Peyer's patch (tissue), 4 donors: ENCODE measurements at regions not wholly inside any gene's neighbourhood (a gene's known extent, or its start where the extent isn't known, plus 50 kb on each side); places are given as distances from the start of the nearest gene placed in this dataset.

Experiments
- DNase-seq, 3 donors: peaks; one replicate each; pipeline ENCODE4 v3.0.0-alpha.2; 2017 to 2019
- H3K27ac ChIP-seq, 4 donors: fragments of 200-600 bp; sonication (generic); one replicate each; pipeline ENCODE4 v1.5.1; 2016 to 2019
- H3K27me3 ChIP-seq, 2 donors: fragments of 200-600 bp; sonication (generic); one replicate each; pipeline ENCODE4 v1.5.1; 2019
- H3K36me3 ChIP-seq, 3 donors: fragments of 200-600 bp; sonication (generic); one replicate each; pipeline ENCODE4 v1.5.1; 2016 to 2019
- H3K4me1 ChIP-seq, 4 donors: fragments of 200-600 bp; sonication (generic); one replicate each; pipeline ENCODE4 v1.5.1; 2016 to 2019
- H3K4me3 ChIP-seq, 4 donors: fragments of 200-600 bp; sonication (generic); 1 replicate in 3 of 4; 2 replicates in 1 of 4; pipeline ENCODE4 v1.5.1; 2016 to 2019; ENCODE audit warnings: mild to moderate bottlenecking in 1 of 4
- H3K9me3 ChIP-seq, 4 donors: fragments of 200-600 bp; sonication (generic); one replicate each; pipeline ENCODE4 v1.5.1; 2016 to 2019; ENCODE audit warnings: mild to moderate bottlenecking in 1 of 4
- CTCF ChIP-seq, 6 experiments: fragments of 450-650 bp in 4 of 6; fragments of 200-600 bp in 2 of 6; sonication (generic) in 1 of 6; IDR thresholded peaks; one replicate each; pipeline ENCODE4 v1.5.1; 2017 to 2019; ENCODE audit warnings: antibody characterized with exemption in 6 of 6, mild to moderate bottlenecking in 3 of 6, moderate library complexity in 1 of 6
- POLR2A ChIP-seq, 2 donors: fragments of 450-650 bp; IDR thresholded peaks; one replicate each; pipeline ENCODE4 v1.5.1; 2017; ENCODE audit warnings: antibody characterized with exemption in 2 of 2, mild to moderate bottlenecking in 2 of 2, moderate library complexity in 2 of 2

- no peak for DNase-seq
- no peak overlapping the region for H3K27ac ChIP-seq
- no peaks in the 10 kb centered on the region for H3K27me3 ChIP-seq
- no peaks in the 10 kb centered on the region for H3K4me1 ChIP-seq
- H3K4me3 ChIP-seq = no peak overlapping the region
- no peak for TF ChIP-seq POLR2A (IDR thresholded peaks at IDR 0.05)
- no peaks in the 10 kb centered on the region for H3K9me3 ChIP-seq
- no peaks in the 10 kb centered on the region for H3K36me3 ChIP-seq
Measured at GRCh38 chr4:152235718-152236117, 300.2 kb downstream of the FBXW7 start.

GRCh38 chr4:152234571-152234970, 301.3 kb downstream of the FBXW7 start:
- no peak overlapping the region for H3K27ac ChIP-seq
- TF ChIP-seq POLR2A (IDR thresholded peaks at IDR 0.05) (no peak), CTCF (IDR thresholded peaks at IDR 0.05) (no peak)
- no peaks in the 10 kb centered on the region for H3K36me3 ChIP-seq
- H3K27me3 ChIP-seq = no peaks in the 10 kb centered on the region
- no peak overlapping the region for H3K4me3 ChIP-seq
- H3K4me1 ChIP-seq = no peaks in the 10 kb centered on the region
- H3K9me3 ChIP-seq = no peaks in the 10 kb centered on the region
- DNase-seq = no peak

- Histone ChIP-seq H3K9me3 (no peaks in the 10 kb centered on the region), H3K4me1 (no peaks in the 10 kb centered on the region), H3K36me3 (no peaks in the 10 kb centered on the region), H3K4me3 (no peak overlapping the region), H3K27ac (no peak overlapping the region), H3K27me3 (no peaks in the 10 kb centered on the region)
- DNase-seq = no peak
- no peak for TF ChIP-seq CTCF (IDR thresholded peaks at IDR 0.05)
- TF ChIP-seq POLR2A (IDR thresholded peaks at IDR 0.05) = no peak
Measured at GRCh38 chr4:152232271-152232670, 303.6 kb downstream of the FBXW7 start.

- TF ChIP-seq POLR2A (IDR thresholded peaks at IDR 0.05) (no peak), CTCF (IDR thresholded peaks at IDR 0.05) (no peak)
- H3K36me3 ChIP-seq = no peaks in the 10 kb centered on the region
Measured at GRCh38 chr4:152229782-152230289, 306.1 kb downstream of the FBXW7 start.

GRCh38 chr4:152225680-152226079, 310.2 kb downstream of the FBXW7 start:
- Histone ChIP-seq H3K9me3 (no peaks in the 10 kb centered on the region), H3K27ac (no peak overlapping the region), H3K36me3 (no peaks in the 10 kb centered on the region), H3K4me3 (no peak overlapping the region), H3K27me3 (no peaks in the 10 kb centered on the region), H3K4me1 (no peaks in the 10 kb centered on the region)
- TF ChIP-seq POLR2A (IDR thresholded peaks at IDR 0.05) = no peak
- no peak for TF ChIP-seq CTCF (IDR thresholded peaks at IDR 0.05)
- DNase-seq = no peak

More at GRCh38 chr4:152229782-152230289, 306.1 kb downstream of the FBXW7 start:
- Histone ChIP-seq H3K27ac (no peak overlapping the region), H3K9me3 (no peaks in the 10 kb centered on the region), H3K27me3 (no peaks in the 10 kb centered on the region), H3K4me3 (no peak overlapping the region), H3K4me1 (no peaks in the 10 kb centered on the region)
- no peak for DNase-seq

GRCh38 chr4:152224721-152225420, 311.0 kb downstream of the FBXW7 start:
- Histone ChIP-seq H3K36me3 (no peaks in the 10 kb centered on the region), H3K9me3 (no peaks in the 10 kb centered on the region), H3K4me1 (no peaks in the 10 kb centered on the region), H3K27me3 (no peaks in the 10 kb centered on the region), H3K4me3 (no peak overlapping the region), H3K27ac (no peak overlapping the region)
- no peak for TF ChIP-seq CTCF (IDR thresholded peaks at IDR 0.05)
- TF ChIP-seq POLR2A (IDR thresholded peaks at IDR 0.05) = no peak
- DNase-seq = no peak
